Endometrial microvascular endothelial cells (primary cell): ENCODE measurements at regions not wholly inside any gene's neighbourhood (a gene's known extent, or its start where the extent isn't known, plus 50 kb on each side); places are given as distances from the start of the nearest gene placed in this dataset.
"Not testable (repeated sequence)": the region's sequence is repeated elsewhere in the genome, so short reads cannot be mapped to it uniquely, and the experiment has no call there.

Source experiments
- in situ Hi-C: cut with HindIII; loops from 2 replicates; pipeline ENCODE4 v1.10.0; 2017; ENCODE audit warnings: low sequenced_read_pairs, low pct_unique_long_range_greater_than_20kb; ENCODE audit errors: inconsistent ontology term

DNA sequence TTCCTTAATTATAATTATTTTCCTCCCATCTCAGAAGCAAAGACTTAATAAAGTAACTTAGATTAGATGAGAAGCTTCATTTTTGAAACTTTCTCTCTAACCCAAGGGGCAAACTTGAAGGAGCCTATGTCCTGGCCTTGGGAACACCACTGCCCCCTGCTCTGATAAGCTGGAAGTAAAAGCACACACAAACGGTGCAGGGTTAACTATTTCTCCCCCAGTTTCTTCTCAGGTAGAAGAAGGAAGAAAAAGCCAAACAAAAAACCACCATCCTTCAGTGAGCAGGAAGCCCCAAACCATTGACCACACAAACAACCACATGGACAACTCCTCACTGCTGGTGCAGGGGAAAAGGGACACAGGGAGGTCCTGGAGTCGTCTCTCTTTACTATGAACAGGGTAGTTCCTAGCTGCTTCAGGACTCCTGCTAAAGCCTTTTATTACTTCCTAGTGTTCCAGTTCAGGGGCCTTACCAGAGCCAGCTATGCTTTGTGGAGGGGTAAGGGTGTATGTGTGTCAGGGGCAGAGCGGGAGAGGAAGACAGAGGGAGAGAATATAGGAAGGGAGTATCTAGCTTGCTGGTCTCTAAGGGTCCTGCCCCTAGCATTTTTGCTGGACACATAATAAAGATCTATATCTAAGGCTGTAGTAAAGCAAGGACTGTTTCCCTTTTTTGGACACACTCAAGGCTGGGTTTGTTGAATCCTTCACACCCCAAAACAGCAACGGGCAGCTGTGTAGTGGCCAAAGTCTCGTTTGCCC lies 94.0 kb upstream of the UMPS start:
- in situ Hi-C loops = no loop called here

DNA sequence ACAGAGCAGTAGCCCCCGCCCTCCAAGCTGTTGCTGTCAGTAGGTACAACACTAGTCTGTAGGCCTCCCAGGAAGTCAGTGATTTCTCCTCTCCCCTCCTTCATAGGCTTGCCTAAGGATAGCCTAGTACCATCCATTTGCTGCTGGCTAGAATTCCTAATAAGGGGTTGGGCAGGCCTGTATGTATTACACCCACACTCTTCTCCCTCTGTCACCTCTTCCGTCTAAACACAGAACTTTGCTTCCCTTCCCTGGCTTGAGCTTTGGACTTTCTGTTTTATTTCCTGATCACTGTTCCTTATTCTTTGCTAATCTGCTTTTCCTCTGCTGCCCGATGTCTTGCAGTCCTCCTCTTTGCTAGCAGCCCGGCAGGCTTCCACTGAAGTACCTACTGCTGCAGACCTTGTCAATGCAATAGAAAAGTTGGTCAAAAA lies 93.4 kb upstream of the UMPS start:
- in situ Hi-C loops = no loop called here

DNA sequence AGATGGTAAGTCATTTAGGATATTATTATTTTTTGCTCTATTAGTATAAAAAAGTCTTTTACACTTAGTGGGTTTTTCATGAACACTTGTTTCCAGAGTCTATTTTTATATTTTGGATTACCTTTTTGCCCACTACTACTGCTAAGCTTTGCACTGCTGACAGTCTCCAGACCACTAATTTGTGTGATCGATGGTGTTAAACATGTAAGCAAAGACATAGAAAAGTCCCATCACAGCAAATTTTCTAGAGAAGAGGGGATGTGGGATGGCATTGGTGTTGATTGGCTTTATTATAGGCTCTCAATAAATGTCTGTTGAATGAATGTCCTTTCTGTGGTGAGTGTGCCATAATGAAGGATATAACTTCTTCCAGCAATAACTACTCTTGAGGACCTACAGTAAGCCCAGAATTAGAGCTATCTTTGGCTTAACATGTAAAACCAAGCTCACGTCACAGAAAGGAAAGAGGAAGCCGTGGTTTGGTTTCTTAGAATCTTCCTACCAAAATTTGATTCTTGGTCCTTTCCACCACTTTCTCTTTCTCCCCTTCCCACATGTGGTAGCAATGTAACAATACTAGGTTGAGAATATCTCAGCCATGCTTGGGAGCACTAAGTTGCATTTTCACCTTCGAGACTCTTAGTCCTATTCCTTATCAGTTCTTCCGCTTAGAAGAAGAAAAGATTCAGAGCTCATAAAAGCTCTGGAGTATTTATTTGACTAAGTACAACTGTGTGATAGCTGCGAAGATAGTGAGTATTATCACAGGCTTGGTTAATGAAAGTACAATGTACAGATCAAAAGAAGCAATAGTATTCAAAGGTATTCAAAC lies 90.6 kb upstream of the UMPS start:
- in situ Hi-C loops = no loop called here

DNA sequence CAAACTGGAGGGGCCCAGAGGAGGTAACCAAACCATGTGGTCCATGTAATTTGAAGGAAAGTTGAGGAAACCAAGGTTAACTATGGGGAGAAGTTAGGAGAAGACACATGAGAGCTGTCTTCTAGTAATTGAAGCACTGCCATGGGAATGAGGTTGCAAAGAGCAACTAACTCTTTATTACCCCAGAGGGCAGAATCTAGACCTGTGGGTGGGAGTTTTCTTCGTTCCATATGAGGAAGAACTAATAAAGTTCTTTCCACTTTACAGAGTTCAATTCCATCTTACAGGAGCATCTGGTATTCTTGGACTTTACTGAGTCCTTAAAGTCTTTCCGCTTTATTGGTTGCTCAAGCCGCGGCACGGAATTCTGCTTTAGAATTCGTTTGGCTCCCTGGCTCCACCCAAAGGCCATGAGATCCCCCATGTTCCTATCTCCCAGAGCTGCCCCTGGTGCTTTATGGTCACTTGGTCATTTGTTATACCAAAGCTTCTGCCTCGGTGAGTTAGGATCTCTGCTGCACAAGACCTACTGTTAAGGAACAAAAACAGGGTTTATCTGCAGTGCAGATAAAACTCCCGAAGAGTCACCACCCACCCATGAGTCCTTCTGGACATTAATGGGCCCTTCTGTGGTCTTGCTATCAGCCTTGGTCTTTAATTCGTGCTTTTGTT lies 89.5 kb upstream of the UMPS start:
- in situ Hi-C loops = no loop called here

DNA sequence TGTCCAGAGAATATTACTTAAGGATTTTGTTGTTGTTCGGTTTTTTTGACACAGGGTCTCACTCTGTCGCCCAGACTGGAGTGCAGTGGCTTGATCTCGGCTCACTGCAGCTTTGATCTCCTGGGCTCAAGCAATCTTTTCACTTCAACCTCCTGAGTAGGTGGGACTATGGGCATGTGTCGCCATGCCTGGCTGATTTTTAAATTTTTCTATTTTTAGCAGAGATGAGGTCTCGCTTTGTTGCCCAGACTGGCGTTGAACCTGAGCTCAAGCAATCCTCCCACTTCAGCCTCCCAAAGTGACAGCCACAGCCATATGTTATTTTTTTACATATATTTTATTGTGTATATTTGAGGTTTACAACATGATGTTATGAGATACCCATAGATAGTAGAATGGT lies 86.8 kb upstream of the UMPS start:
- in situ Hi-C loops = no loop called here

DNA sequence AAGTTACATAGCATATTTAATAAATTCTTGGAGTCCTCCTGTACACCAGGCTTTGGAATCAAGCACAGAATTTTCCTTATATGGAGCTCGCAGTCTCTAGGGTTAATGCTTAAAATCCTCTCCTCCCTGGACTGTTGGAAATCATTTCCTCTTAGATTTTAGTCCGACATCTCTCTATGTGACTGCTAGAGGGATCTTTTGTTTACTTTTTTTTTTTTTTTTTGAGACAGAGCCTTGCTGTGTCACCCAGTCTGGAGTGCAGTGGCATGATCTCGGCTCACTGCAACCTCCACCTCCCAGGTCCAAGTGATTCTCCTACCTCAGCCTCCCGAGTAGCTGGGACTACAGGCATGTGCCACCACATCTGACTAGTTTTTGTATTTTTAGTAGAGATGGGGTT lies 84.1 kb upstream of the UMPS start:
- in situ Hi-C loops = not testable (repeated sequence)

DNA sequence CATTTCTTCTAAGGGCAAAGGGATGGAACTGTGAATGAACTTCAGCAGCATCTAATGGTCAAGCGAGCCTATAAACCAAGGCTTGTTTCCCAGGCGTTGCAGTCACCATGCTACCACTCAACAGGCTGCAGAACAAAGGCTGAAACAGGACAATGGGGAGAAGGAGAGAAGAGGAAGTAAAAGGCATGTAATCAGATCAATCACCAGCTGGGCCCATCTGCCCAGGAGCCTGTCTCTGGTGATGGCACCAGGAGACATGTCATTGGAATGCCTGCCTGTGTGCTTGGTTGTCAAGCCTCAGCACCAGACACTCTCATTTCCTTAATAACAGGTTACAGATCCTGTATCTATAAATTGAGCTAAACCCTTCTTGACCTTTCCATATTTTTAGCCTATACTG lies 81.7 kb upstream of the UMPS start:
- in situ Hi-C loops = no loop called here

DNA sequence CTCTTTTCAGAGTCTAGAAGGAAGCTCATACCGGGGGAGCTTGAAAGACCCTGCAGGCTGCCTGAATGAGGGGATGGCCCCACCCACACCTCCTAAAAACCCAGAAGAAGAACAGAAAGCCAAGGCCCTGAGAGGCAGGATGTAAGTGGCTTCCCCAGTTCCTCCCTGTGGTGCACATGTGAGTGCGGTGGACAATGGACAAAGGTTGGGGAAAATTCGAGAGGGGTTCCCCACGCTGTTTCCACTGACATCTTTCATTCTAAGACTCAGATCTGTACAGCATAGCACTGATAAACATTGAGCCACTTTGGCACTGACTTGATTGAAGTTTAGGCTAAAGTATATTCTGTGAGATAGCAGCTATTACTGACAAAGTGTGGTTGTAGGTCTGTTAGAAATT lies 79.5 kb upstream of the UMPS start:
- in situ Hi-C loops = loop anchor here (25.0 kb wide), 1 partner anchor 88 kb away; no protein-coding TSS in a partner anchor

DNA sequence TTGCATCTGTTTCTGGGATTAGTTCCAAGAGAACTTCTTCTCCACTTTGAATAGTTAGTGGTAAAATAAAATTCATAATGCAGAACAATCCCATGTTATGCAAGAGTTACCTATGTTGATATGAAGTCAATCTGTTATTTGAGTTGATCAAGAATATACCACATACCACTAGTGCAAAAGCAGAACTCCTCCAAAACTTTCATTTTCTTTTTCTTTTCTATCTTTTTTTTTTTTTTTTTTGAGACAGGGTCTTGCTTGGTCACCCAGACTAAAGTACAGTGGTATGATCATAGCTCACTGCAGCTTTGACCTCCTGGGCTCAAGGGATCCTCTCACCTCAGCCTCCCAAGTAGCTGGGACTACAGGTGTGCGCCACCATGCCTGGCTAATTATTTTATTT lies 78.8 kb upstream of the UMPS start:
- in situ Hi-C loops = loop anchor here (25.0 kb wide), 1 partner anchor 89 kb away; no protein-coding TSS in a partner anchor

DNA sequence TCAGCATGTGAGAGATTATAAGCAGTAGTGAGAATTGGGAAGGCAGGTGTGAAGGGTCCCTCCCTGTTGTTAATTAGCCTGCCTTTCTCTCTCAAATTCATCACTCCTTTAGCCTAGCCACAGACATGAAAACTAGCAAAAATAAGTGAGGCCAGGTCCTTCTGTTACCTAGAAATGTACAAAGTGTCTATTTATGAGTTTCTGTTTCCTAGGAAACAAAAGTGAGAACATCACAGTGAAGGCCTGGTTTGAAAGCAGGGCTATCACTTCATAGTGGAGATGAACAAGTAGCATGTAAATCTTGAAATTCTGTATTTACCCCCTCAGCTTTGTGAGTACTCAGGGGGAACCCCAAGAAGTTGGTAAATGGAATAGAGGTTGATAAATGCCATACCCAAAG lies 78.2 kb upstream of the UMPS start:
- in situ Hi-C loops = loop anchor here (25.0 kb wide), 1 partner anchor 90 kb away; no protein-coding TSS in a partner anchor

DNA sequence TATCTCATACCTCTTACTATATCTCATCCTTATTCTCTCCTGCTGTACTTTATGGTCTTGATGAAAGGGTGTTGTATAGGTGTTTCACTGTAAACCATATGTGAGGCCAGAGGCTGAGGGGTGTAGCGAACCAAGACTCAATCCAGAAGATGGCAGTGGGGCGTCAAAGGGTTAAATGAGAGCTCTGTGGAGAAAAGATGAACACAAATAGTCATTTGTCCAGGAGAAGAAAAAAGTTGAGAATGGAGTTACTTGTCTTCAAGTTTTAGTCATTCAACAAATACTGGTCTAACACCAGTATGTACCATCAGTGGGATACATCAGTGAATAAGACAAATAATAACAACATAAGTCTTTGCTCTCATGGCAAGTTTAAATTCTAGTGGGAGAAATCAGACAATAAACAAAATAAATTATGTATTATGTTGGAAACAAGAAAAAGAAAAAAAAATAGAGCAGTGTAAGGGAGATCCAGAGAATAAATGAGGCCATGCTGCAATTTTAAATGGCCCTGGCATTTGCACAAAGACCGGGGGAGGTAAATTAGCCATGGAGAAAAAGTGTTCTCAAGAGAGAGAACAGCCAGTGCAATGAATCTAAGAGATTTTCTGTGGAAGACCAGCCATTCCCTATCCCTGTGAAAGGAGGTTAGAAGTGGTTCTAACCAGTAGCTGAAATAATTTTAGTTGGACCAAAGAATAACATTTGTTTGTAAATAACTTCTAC lies 77.0 kb upstream of the UMPS start:
- in situ Hi-C loops = loop anchor here (25.0 kb wide), 1 partner anchor 91 kb away; no protein-coding TSS in a partner anchor

DNA sequence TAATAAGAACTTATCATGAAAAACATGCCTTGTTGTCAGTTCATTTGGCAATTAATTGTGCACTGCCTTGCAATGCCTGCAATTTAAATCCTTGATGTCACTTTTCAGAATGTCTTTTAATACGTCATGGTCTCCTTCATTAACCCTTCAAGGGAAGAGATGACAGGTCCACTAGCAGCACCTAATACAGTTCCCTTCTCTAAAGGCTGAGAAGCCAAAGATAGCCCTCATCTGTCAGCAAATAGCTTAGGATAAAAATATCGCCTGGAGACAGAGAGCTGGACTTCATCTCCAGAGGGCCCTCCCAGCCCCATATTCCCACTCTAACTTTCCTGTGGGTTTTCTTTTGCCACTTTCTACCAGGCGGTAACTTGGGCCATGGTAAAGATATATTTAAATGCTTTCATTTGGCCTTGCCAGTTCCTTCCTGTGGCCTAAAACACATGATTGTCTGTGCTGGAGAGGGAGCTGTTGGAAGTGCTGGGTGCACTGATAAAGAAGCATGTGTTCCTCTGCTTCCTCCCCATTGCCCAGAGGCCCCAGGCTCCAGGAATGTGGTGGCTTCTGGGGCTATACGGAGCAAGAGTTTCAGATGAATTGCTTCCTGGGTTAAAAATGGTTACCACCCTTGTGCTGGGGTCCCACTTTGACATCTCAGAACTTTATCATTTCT lies 76.3 kb upstream of the UMPS start:
- in situ Hi-C loops = loop anchor here (25.0 kb wide), 1 partner anchor 92 kb away; no protein-coding TSS in a partner anchor

DNA sequence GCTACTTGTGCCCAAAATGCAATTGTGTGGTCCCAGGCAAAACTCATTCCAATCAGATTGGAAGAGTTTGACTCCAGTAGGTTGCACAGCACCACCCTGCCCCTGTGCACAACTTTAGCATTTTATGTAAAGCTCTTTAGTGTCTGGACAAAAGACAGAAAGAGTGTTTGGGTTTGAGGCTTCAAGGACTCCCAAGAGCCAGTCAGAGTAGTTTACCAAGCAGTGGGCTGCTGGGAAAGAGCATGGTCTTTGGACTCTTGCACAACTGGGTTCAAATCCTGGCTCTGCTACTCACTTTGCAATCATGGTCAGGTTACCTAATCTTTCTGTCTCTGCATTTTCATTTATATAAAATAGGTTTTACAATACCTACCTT lies 75.8 kb upstream of the UMPS start:
- in situ Hi-C loops = loop anchor here (25.0 kb wide), 1 partner anchor 92 kb away; no protein-coding TSS in a partner anchor

DNA sequence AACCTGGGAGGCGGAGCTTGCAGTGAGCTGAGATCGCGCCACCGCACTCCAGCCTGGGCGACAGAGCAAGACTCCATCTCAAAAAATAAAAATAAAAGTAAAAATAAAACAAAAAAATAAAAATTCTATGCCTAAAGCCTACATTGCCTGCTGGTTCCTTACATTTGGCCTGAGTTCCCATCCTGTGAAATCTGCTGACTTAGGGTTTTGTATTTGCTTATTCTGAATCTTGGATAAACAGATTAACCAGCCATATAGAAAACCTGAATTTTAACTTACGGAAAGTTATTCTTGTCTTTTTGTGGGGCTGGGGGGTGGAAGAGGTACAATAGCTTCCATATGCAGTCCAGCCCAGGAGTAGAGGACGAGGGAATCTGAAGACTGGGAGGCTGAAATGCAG lies 73.7 kb upstream of the UMPS start:
- in situ Hi-C loops = loop anchor here (25.0 kb wide), 1 partner anchor 94 kb away; no protein-coding TSS in a partner anchor

DNA sequence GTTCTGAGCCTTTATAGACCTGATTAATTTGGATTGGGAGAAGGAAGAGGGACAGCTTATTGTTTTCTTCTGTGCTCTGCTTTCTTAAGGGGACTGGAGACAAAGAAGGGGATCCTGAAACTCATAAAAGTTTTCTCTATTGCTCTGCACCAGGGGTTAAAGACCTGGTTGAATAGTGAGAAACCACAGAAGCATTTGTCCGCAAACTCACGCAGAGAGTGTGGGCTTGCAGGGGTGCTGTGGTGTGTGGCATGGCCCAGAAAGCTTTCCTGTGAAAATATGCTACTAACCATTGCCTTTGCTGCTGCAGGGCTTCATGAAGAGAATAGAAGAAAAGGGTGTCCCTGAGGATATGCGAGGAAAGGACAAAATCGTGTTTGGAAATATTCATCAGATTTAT lies 73.1 kb upstream of the UMPS start:
- in situ Hi-C loops = loop anchor here (25.0 kb wide), 1 partner anchor 95 kb away; no protein-coding TSS in a partner anchor

DNA sequence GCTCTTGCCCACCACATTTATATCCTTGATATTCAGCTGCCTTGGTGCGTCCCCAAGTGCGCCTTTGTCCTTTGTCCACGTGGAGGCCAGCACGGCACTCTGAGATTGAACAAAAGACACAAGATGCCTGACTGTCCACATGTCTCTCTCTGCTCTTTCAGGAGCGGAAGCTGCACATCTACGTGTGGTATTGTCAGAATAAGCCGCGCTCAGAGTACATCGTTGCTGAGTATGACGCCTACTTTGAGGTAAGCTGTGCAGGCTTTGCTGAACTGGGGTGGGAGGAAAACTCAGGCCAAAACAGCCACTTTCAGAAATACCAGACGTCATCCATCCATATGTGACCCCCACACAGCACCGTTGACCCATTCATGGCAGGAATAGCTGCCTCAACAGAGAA lies 72.0 kb upstream of the UMPS start:
- in situ Hi-C loops = loop anchor here (25.0 kb wide), 1 partner anchor 96 kb away; no protein-coding TSS in a partner anchor

DNA sequence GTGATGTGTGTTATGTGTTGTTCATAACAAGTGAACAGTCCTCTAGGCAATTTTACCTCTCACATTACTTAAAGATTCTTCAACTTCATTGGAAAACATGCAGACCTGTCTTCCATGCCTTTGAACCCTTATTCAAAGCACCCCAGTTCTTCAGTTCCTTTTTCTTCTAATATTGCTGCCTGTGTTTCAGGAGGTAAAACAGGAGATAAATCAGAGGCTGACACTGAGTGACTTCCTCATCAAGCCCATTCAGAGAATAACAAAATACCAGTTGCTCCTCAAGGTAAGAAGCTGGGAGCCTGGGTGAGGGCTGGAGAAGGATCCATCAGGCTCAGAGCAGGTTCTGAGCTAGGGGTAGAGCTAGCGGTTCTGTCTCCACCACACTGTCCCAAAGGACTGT lies 71.1 kb upstream of the UMPS start:
- in situ Hi-C loops = loop anchor here (25.0 kb wide), 1 partner anchor 97 kb away; no protein-coding TSS in a partner anchor

DNA sequence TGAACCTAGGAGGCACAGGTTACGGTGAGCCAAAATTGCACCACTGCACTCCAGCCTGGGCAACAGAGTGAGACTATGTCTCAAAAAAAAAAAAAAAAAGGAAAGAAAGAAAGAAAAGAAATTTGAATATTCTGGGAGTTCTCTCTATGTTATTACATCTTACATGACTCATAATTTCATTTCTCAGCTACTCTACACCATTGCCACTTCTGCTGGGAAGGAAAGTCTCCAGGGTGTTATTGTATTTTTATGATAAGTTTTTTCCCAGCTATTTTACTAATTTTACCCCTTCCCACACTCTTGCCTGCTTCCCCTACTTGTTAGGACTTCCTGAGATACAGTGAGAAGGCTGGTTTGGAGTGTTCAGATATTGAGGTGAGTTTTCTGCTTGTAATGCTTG lies 69.7 kb upstream of the UMPS start:
- in situ Hi-C loops = loop anchor here (25.0 kb wide), 1 partner anchor 98 kb away; no protein-coding TSS in a partner anchor
